ENCODE measurements at regions not wholly inside any gene's neighbourhood (a gene's known extent, or its start where the extent isn't known, plus 50 kb on each side); places are given as distances from the start of the nearest gene placed in this dataset.

- Histone ChIP-seq H3K9me3 (no peaks in the 10 kb centered on the region), H3K27me3 (no peaks in the 10 kb centered on the region), H3K4me3 (no peak overlapping the region), H3K36me3 (no peaks in the 10 kb centered on the region), H3K4me1 (no peaks in the 10 kb centered on the region), H3K27ac (no peak overlapping the region)
- no peak for DNase-seq (ENCODE audit: extremely low spot score in 2 of 2)
- intact Hi-C loops (cut with DNase I): no loop called here
- TF ChIP-seq POLR2AphosphoS5 (IDR thresholded peaks at IDR 0.05; ENCODE audit: insufficient read depth in 1 of 2, low read depth in 1 of 2) (no peak), POLR2A (IDR thresholded peaks at IDR 0.05) (no peak), CTCF (IDR thresholded peaks at IDR 0.05) (no peak)
These were observed 138.5 kb upstream of the TYRP1 start for GRCh38 chr9:12554636-12555035.

DNA sequence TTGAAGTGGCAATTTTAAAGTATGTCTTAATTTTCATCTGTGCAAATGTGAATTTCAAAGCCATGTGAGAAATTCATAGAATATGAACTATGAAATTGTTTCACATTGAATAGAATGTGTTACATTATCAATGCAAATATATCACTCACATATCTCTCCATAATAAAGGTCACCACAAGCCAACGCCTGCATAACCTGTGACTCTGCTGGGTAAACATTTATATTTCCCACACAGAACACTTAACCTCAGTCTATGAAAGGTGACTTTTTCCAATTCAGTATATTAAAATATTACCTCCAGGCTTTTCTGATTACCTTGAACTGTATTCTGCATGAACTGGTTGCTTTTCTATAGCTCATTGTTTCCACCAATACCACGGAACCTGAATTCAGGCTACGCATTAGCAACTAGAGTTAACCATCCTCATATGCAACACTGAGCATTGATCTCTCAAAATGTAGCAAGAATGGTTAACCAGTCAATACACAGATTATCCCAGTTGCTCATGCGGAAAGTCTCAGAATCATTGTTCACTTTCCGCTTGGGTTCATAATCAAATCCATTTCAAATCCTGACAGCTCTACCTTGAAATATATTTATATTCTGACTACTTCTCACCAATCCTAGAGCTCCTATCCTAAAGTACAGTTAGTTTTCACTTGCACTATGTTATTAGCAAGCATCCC is 126.6 kb upstream of the TYRP1 start:
- Histone ChIP-seq H3K27me3 (no peaks in the 10 kb centered on the region), H3K9me3 (no peaks in the 10 kb centered on the region), H3K27ac (no peak overlapping the region), H3K36me3 (no peaks in the 10 kb centered on the region), H3K4me1 (no peaks in the 10 kb centered on the region), H3K4me3 (no peak overlapping the region)
- DNase-seq (ENCODE audit: extremely low spot score in 2 of 2): no peak
- intact Hi-C loops (cut with DNase I): no loop called here
- no peak for TF ChIP-seq POLR2A (IDR thresholded peaks at IDR 0.05)
- no peak for TF ChIP-seq CTCF (IDR thresholded peaks at IDR 0.05)
- no peak for TF ChIP-seq POLR2AphosphoS5 (IDR thresholded peaks at IDR 0.05; ENCODE audit: insufficient read depth in 1 of 2, low read depth in 1 of 2)

DNA sequence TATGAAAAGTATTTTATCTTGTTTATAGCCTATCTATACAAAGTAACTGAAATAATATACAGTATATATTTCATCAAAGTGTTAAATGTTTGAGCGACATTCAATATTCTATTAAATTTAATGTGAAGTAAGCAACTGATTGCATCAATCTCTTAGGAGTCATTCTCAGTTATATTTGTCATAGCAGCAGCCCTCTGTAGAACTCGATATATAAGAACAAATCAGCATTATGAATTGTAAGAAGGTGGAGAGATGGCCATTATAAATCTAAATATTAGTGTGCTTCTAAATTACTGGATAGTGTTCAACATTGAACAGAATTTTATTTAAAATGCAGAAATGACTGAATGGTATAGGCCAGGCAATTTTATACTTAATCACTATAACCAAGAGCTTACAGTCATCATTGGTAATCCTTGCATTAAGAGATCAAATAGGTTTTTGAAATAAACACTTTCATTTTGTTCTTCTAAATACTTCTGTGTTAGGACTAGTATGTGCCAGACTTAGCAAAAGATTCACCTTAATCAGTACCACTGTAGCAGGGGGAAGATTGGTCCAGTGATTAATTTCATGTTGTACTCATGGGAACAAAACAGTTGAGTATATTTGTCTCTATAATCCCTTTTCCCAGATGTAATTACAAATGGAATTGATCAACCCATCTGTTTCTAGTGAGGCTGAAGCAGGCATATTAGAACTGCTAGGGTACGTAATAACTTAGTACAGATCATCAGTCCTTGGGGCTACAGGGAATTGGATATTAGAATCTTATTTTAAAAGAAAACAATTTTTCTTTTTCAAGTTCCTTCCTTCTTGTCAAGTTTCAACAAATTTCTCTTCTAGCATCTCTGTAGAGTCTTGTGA is 108.3 kb upstream of the TYRP1 start:
- no peaks in the 10 kb centered on the region for H3K27me3 ChIP-seq
- no peak for DNase-seq (ENCODE audit: extremely low spot score in 2 of 2)
- H3K4me3 ChIP-seq: no peak overlapping the region
- H3K27ac ChIP-seq: no peak overlapping the region
- intact Hi-C loops (cut with DNase I): no loop called here
- H3K36me3 ChIP-seq: no peaks in the 10 kb centered on the region
- TF ChIP-seq CTCF (IDR thresholded peaks at IDR 0.05) (no peak), POLR2A (IDR thresholded peaks at IDR 0.05) (no peak), POLR2AphosphoS5 (IDR thresholded peaks at IDR 0.05; ENCODE audit: insufficient read depth in 1 of 2, low read depth in 1 of 2) (no peak)
- H3K4me1 ChIP-seq: no peaks in the 10 kb centered on the region
- H3K9me3 ChIP-seq: no peaks in the 10 kb centered on the region

GRCh38 chr9:12595400-12595799 is 97.8 kb upstream of the TYRP1 start:
- H3K27ac ChIP-seq: no peak overlapping the region
- TF ChIP-seq CTCF (IDR thresholded peaks at IDR 0.05) (no peak), POLR2A (IDR thresholded peaks at IDR 0.05) (no peak), POLR2AphosphoS5 (IDR thresholded peaks at IDR 0.05; ENCODE audit: insufficient read depth in 1 of 2, low read depth in 1 of 2) (no peak)

More at GRCh38 chr9:12595400-12595799, 97.8 kb upstream of the TYRP1 start:
- no peak overlapping the region for H3K4me3 ChIP-seq
- intact Hi-C loops (cut with DNase I): no loop called here
- no peaks in the 10 kb centered on the region for H3K9me3 ChIP-seq
- H3K36me3 ChIP-seq: no peaks in the 10 kb centered on the region
- H3K27me3 ChIP-seq: no peaks in the 10 kb centered on the region
- no peak for DNase-seq (ENCODE audit: extremely low spot score in 2 of 2)
- H3K4me1 ChIP-seq: no peaks in the 10 kb centered on the region

All from vagina (tissue), 2 donors.